Small intestine (tissue), 7 donors: ENCODE measurements at regions not wholly inside any gene's neighbourhood (a gene's known extent, or its start where the extent isn't known, plus 50 kb on each side); places are given as distances from the start of the nearest gene placed in this dataset.
"Not testable (repeated sequence)": the region's sequence is repeated elsewhere in the genome, so short reads cannot be mapped to it uniquely, and the experiment has no call there.

Experiments
- DNase-seq, 2 donors: peaks; one replicate each; pipeline versions ENCODE4 v3.0.0 to v3.0.0-alpha.2; 2013
- FAIRE-seq: peaks from 2 replicates; lab custom pipeline; 2012; peaks lifted over from hg19 to GRCh38; lab: Jason Lieb, UNC
- H3K27ac ChIP-seq, 3 donors: one replicate each; pipeline ENCODE4 v1.5.1; 2013; ENCODE audit warnings: low read length in 2 of 3, mild to moderate bottlenecking in 2 of 3, control low read depth in 1 of 3, inconsistent platforms in 1 of 3, low read depth in 1 of 3, moderate library complexity in 1 of 3
- H3K27me3 ChIP-seq, 3 donors: one replicate each; pipeline ENCODE4 v1.6.1; 2013; ENCODE audit warnings: low read length in 3 of 3, inconsistent platforms in 1 of 3; ENCODE audit not compliant: control insufficient read depth in 3 of 3, insufficient read depth in 3 of 3
- H3K36me3 ChIP-seq, 3 donors: one replicate each; pipeline ENCODE4 v1.6.1; 2013; ENCODE audit warnings: low read length in 3 of 3, inconsistent platforms in 1 of 3, low read depth in 1 of 3, mild to moderate bottlenecking in 1 of 3, moderate library complexity in 1 of 3; ENCODE audit not compliant: control insufficient read depth in 3 of 3, insufficient read depth in 2 of 3
- H3K4me1 ChIP-seq, 3 donors: one replicate each; pipeline ENCODE4 v1.6.1; 2013; ENCODE audit warnings: low read length in 2 of 3, inconsistent platforms in 1 of 3, low read depth in 1 of 3, mild to moderate bottlenecking in 1 of 3, moderate library complexity in 1 of 3; ENCODE audit not compliant: control insufficient read depth in 3 of 3, insufficient read depth in 2 of 3
- H3K4me3 ChIP-seq, 3 donors: one replicate each; pipeline ENCODE4 v1.5.1; 2013; ENCODE audit warnings: low read length in 3 of 3, control low read depth in 1 of 3, inconsistent platforms in 1 of 3, low read depth in 1 of 3, mild to moderate bottlenecking in 1 of 3, moderate library complexity in 1 of 3
- H3K9me3 ChIP-seq, 2 donors: one replicate each; pipeline ENCODE4 v1.6.1; 2013; ENCODE audit warnings: low read depth in 1 of 2, low read length in 1 of 2; ENCODE audit not compliant: control insufficient read depth in 2 of 2, insufficient read depth in 1 of 2
- WGBS, 3 donors: extraction: QIAGEN DNeasy Blood & Tissue Kit; methylation state at CpG; one replicate each; pipeline ENCODE4 v1.1.7; 2013; 5-methylcytosine and 5-hydroxymethylcytosine counted together
- donor health status: healthy with polysubstance abuse.
- donor health status: control.
- donor health status: control.
- donor health status: Bipolar disorder and iron deficiency.
- donor health status: healthy.

GRCh38 chr9:107584186-107584585 lies 94.6 kb upstream of the KLF4 start:
- no peaks in the 10 kb centered on the region for H3K36me3 ChIP-seq
- peaks cover 3 to 41% (median 10%) of the 10 kb centered on the region in 3 donors for H3K4me1 ChIP-seq
- H3K9me3 ChIP-seq: no peaks in the 10 kb centered on the region
- H3K27me3 ChIP-seq: no peaks in the 10 kb centered on the region
- no peak overlapping the region for H3K27ac ChIP-seq
- DNase-seq (no peak), FAIRE-seq (no peak)
- H3K4me3 ChIP-seq: no peak overlapping the region
- WGBS, 3 donors: 63 to 83% (median 71%) methylated on average over 5 of the region's 5 CpGs

- Histone ChIP-seq H3K9me3 (no peaks in the 10 kb centered on the region), H3K36me3 (no peaks in the 10 kb centered on the region), H3K27me3 (no peaks in the 10 kb centered on the region), H3K4me1 (no peaks in the 10 kb centered on the region), H3K27ac (no peak overlapping the region), H3K4me3 (no peak overlapping the region)
- FAIRE-seq (no peak), DNase-seq (no peak)
- 86 to 90% (median 88%) methylated on average over 5 of the region's 5 CpGs for WGBS, 3 donors
Measured at GRCh38 chr9:107577140-107577776, 87.7 kb upstream of the KLF4 start.

DNA sequence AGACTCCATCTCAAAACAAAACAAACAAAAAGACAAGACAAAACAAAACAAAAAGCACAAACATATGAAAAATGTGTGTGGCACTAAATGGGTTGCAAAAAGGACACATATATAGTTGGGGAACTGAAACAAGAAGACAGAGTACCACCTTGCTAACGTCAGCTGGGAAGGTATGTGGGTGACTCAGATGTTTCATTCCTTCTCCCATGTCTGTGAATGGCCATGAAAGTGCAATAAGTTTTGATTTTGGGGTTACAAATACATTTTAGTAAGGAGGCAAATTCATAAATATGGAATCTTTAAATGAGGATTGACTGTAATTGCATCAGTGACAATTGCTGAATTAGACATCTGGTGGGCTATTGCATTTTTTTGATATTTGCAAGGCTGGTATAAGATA lies 81.6 kb upstream of the KLF4 start:
- Histone ChIP-seq H3K36me3 (no peaks in the 10 kb centered on the region), H3K27me3 (no peaks in the 10 kb centered on the region), H3K4me3 (no peak overlapping the region), H3K4me1 (peaks cover 0 to 3% (median 0%) of the 10 kb centered on the region in 3 donors), H3K9me3 (no peaks in the 10 kb centered on the region), H3K27ac (no peak overlapping the region)
- FAIRE-seq: no peak
- WGBS, 3 donors: 60 to 68% (median 64%) methylated on average over 1 of the region's 1 CpG
- DNase-seq: no peak

DNA sequence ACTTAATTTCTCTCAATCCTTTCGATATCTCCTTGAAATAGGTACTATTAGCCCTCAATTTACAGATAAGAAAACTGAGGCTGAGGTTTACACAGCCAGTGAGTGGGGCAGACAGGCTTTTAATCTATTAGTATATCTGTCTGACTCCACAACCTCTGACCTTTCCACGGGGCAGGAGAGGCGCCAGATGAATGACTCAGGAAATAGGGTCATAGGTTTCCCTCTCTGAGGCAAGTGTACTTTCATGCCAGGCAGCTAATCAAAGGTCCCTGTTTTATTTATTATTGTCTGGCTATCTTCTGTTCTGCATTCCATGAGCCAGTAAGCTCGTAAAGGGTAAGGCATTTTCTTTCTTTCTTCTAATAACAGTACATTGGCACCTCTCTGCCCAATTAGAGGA lies 79.6 kb upstream of the KLF4 start:
- peak; percentile 52 to 94 for DNase-seq
- H3K36me3 ChIP-seq: no peaks in the 10 kb centered on the region
- no peaks in the 10 kb centered on the region for H3K27me3 ChIP-seq
- H3K27ac ChIP-seq: peak overlapping the region in 1 of 3 donors; percentile 63
- no peak overlapping the region for H3K4me3 ChIP-seq
- peaks cover 0 to 3% (median 0%) of the 10 kb centered on the region in 3 donors for H3K4me1 ChIP-seq
- H3K9me3 ChIP-seq: no peaks in the 10 kb centered on the region
- WGBS, 3 donors: 11 to 53% (median 20%) methylated on average over 4 of the region's 4 CpGs
- FAIRE-seq: no peak

DNA sequence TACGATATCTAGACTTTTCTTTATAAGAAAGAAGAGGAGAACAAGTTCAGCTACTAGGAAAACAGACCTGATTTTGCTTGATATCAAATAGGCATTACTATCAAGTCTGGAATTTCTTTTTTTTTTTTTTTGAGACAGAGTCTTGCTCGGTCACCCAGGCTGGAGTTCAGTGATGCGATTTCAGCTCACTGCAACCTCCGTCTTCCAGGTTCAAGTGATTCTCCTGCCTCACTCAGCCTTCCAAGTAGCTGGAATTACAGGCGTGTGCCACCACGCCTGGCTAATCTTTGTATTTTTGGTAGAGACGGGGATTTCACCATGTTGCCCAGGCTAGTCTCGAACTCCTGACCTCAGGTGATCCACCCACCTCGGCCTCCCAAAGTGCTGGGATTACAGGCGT lies 78.8 kb upstream of the KLF4 start:
- DNase-seq, H3K4me3 ChIP-seq, H3K27ac ChIP-seq, H3K4me1 ChIP-seq, H3K9me3 ChIP-seq, FAIRE-seq, H3K27me3 ChIP-seq, H3K36me3 ChIP-seq: not testable (repeated sequence)
- WGBS, 3 donors: 77 to 91% (median 83%) methylated on average over 10 of the region's 10 CpGs

GRCh38 chr9:107567462-107567861 lies 77.9 kb upstream of the KLF4 start:
- no peaks in the 10 kb centered on the region for H3K36me3 ChIP-seq
- no peak overlapping the region for H3K4me3 ChIP-seq
- DNase-seq: no peak
- H3K9me3 ChIP-seq: no peaks in the 10 kb centered on the region
- peaks cover 0 to 3% (median 0%) of the 10 kb centered on the region in 3 donors for H3K4me1 ChIP-seq
- no peak overlapping the region for H3K27ac ChIP-seq
- H3K27me3 ChIP-seq: no peaks in the 10 kb centered on the region
- no peak for FAIRE-seq
- WGBS, 3 donors: 75 to 87% (median 83%) methylated on average over 4 of the region's 4 CpGs

DNA sequence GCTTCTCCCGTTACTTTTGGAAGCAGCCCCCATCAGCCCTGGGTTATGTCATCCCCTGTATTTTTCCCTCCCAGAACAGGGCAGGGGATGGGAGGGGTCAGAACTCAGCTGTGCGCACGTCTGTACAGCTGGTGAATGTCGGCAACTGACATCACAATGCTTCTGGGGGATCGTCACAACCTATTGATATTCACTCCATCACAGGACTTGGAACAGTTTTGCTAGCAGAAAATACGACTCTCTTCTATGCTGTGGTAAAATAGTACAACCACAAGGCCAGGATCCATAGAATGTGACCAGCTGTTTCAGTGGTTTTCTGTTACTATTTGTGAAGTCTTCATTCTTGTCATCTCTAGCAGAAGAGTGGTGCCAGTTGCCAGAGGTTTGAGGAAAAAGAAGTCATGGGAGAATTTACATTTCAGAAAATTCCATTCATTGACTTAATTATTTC lies 77.1 kb upstream of the KLF4 start:
- no peak for DNase-seq
- Histone ChIP-seq H3K4me3 (no peak overlapping the region), H3K9me3 (no peaks in the 10 kb centered on the region), H3K27me3 (no peaks in the 10 kb centered on the region), H3K4me1 (peaks cover 0 to 3% (median 0%) of the 10 kb centered on the region in 3 donors), H3K36me3 (no peaks in the 10 kb centered on the region), H3K27ac (no peak overlapping the region)
- FAIRE-seq: no peak
- 62 to 93% (median 75%) methylated on average over 6 of the region's 6 CpGs for WGBS, 3 donors

DNA sequence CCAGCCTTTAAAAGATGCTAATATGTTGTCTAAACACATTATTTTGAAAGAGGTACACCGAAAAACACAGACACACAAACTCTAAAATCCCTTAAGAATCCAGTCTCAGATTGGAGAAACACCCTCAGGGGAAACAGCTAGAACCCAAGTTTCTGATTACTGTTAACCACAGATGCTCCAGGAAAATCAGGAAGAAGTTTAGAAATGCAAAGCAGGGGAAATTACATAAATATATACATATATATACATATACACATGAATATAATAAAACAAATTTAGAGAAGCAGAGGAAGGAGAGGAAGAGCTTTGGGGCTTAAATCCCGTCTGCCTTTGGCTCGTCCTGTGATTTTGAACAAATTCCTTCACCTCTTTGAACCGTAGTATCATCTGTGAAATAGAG lies 73.2 kb upstream of the KLF4 start:
- DNase-seq: no peak
- H3K4me1 ChIP-seq: peaks cover 0 to 3% (median 0%) of the 10 kb centered on the region in 3 donors
- no peak overlapping the region for H3K4me3 ChIP-seq
- H3K27me3 ChIP-seq: no peaks in the 10 kb centered on the region
- no peaks in the 10 kb centered on the region for H3K9me3 ChIP-seq
- H3K27ac ChIP-seq: no peak overlapping the region
- no peaks in the 10 kb centered on the region for H3K36me3 ChIP-seq
- 80 to 89% (median 85%) methylated on average over 4 of the region's 4 CpGs for WGBS, 3 donors
- FAIRE-seq: no peak
